GM12878 (cell line): ENCODE measurements at regions not wholly inside any gene's neighbourhood (a gene's known extent, or its start where the extent isn't known, plus 50 kb on each side); places are given as distances from the start of the nearest gene placed in this dataset.

Source experiments
- CEBPZ ChIP-seq: fragments of 150-350 bp; IDR thresholded peaks from 2 replicates; pipeline ENCODE4 v1.6.1; 2016; ENCODE audit warnings: low read depth, low read length
- KDM1A ChIP-seq: fragments of 200-600 bp; sonication (generic); IDR thresholded peaks from 2 replicates; pipeline ENCODE4 v1.6.1; 2016; ENCODE audit warnings: borderline replicate concordance
- MEF2A ChIP-seq: IDR thresholded peaks from 2 replicates; pipeline ENCODE4 v1.6.1; 2011; ENCODE audit warnings: low read depth, mild to moderate bottlenecking, low read length, moderate library complexity; ENCODE audit not compliant: insufficient read depth
- POLR2A ChIP-seq: IDR thresholded peaks from 2 replicates; pipeline ENCODE4 v1.6.1; 2011; ENCODE audit warnings: low read depth, mild to moderate bottlenecking, low read length
- STAT1 ChIP-seq: fragments of 450-650 bp; conservative IDR thresholded peaks from 2 replicates; pipeline ENCODE4 v1.6.1; 2014; ENCODE audit warnings: antibody characterized with exemption, mild to moderate bottlenecking
- TCF7 ChIP-seq: IDR thresholded peaks from 2 replicates; pipeline ENCODE4 v1.6.1; 2014; ENCODE audit warnings: antibody characterized with exemption, borderline replicate concordance
- ZBTB33 ChIP-seq: fragments of 450-650 bp; IDR thresholded peaks from 2 replicates; pipeline ENCODE4 v1.6.1; 2017; ENCODE audit warnings: mild to moderate bottlenecking
- ZBTB40 ChIP-seq: fragments of 450-650 bp; IDR thresholded peaks from 2 replicates; pipeline ENCODE4 v1.6.1; 2016; ENCODE audit warnings: mild to moderate bottlenecking, moderate library complexity, borderline replicate concordance

- TF ChIP-seq ZBTB33 (no peak), TCF7 (no peak), POLR2A (no peak), MEF2A (no peak), ZBTB40 (no peak), STAT1 (no peak), KDM1A (no peak), CEBPZ (no peak)
Observed at GRCh38 chr1:36740446-36740845, 257.7 kb upstream of the CSF3R start (continued).
